Osteocyte (in vitro differentiated cells): ENCODE measurements at regions not wholly inside any gene's neighbourhood (a gene's known extent, or its start where the extent isn't known, plus 50 kb on each side); places are given as distances from the start of the nearest gene placed in this dataset.

Source experiments
- DNase-seq: peaks from one replicate; pipeline ENCODE4 v3.0.0; 2021; ENCODE audit warnings: mixed read lengths; ENCODE audit not compliant: unreplicated experiment; ENCODE audit errors: extremely low spot score
- H3K27ac Mint-ChIP-seq: one replicate; pipeline ENCODE4 v1.8.0; 2021; ENCODE audit warnings: mild to moderate bottlenecking, mixed read lengths; ENCODE audit not compliant: unreplicated experiment
- H3K27me3 Mint-ChIP-seq: one replicate; pipeline ENCODE4 v1.8.0; 2021; ENCODE audit warnings: mixed read lengths; ENCODE audit not compliant: unreplicated experiment
- H3K36me3 Mint-ChIP-seq: one replicate; pipeline ENCODE4 v1.8.0; 2021; ENCODE audit warnings: mixed read lengths; ENCODE audit not compliant: unreplicated experiment
- H3K4me1 Mint-ChIP-seq: one replicate; pipeline ENCODE4 v1.8.0; 2021; ENCODE audit warnings: mixed read lengths; ENCODE audit not compliant: unreplicated experiment
- H3K4me3 Mint-ChIP-seq: one replicate; pipeline ENCODE4 v1.8.0; 2021; ENCODE audit warnings: mild to moderate bottlenecking, moderate library complexity, mixed read lengths; ENCODE audit not compliant: unreplicated experiment
- H3K9me3 Mint-ChIP-seq: one replicate; pipeline ENCODE4 v1.8.0; 2021; ENCODE audit warnings: mixed read lengths; ENCODE audit not compliant: unreplicated experiment
- CTCF ChIP-seq: fragments of 200-600 bp; sonication (generic); IDR thresholded peaks from 2 replicates; pipeline ENCODE4 v1.5.0; 2021; ENCODE audit warnings: antibody characterized with exemption, mild to moderate bottlenecking, moderate library complexity

- H3K4me3 Mint-ChIP-seq = no peak overlapping the region
- no peak overlapping the region for H3K27ac Mint-ChIP-seq
- no peaks in the 10 kb centered on the region for H3K36me3 Mint-ChIP-seq
- DNase-seq = peak; percentile 78
- H3K27me3 Mint-ChIP-seq = peaks cover 2% of the 10 kb centered on the region
- no peaks in the 10 kb centered on the region for H3K9me3 Mint-ChIP-seq
- H3K4me1 Mint-ChIP-seq = no peaks in the 10 kb centered on the region
- no peak for TF ChIP-seq CTCF
Observed at GRCh38 chr17:73942703-73943415, 260.6 kb upstream of the RPL38 start.

- Mint-ChIP-seq H3K4me3 (no peak overlapping the region), H3K27ac (no peak overlapping the region), H3K27me3 (peaks cover 2% of the 10 kb centered on the region), H3K9me3 (no peaks in the 10 kb centered on the region), H3K36me3 (no peaks in the 10 kb centered on the region), H3K4me1 (no peaks in the 10 kb centered on the region)
- peak; percentile 54 for DNase-seq
- TF ChIP-seq CTCF = no peak
Observed at GRCh38 chr17:73943416-73944110, 259.9 kb upstream of the RPL38 start.

- H3K27ac Mint-ChIP-seq = no peak overlapping the region
- H3K9me3 Mint-ChIP-seq = no peaks in the 10 kb centered on the region
- peaks cover 2% of the 10 kb centered on the region for H3K27me3 Mint-ChIP-seq
- no peaks in the 10 kb centered on the region for H3K36me3 Mint-ChIP-seq
- no peak for TF ChIP-seq CTCF
- DNase-seq = no peak
- no peaks in the 10 kb centered on the region for H3K4me1 Mint-ChIP-seq
- H3K4me3 Mint-ChIP-seq = no peak overlapping the region
Observed at GRCh38 chr17:73944366-73944765, 259.1 kb upstream of the RPL38 start.

- Mint-ChIP-seq H3K27me3 (peaks cover 16% of the 10 kb centered on the region), H3K36me3 (no peaks in the 10 kb centered on the region), H3K9me3 (no peaks in the 10 kb centered on the region), H3K4me3 (no peak overlapping the region), H3K4me1 (peaks cover 3% of the 10 kb centered on the region), H3K27ac (no peak overlapping the region)
- peak; percentile 76 for DNase-seq
- no peak for TF ChIP-seq CTCF
Observed at GRCh38 chr17:73947281-73947965, 256.1 kb upstream of the RPL38 start.

- no peak for TF ChIP-seq CTCF
- Mint-ChIP-seq H3K27me3 (peaks cover 16% of the 10 kb centered on the region), H3K27ac (no peak overlapping the region), H3K4me1 (peaks cover 3% of the 10 kb centered on the region), H3K4me3 (no peak overlapping the region), H3K36me3 (no peaks in the 10 kb centered on the region), H3K9me3 (no peaks in the 10 kb centered on the region)
- DNase-seq = peak; percentile 65
Observed at GRCh38 chr17:73947966-73948355, 255.5 kb upstream of the RPL38 start.
